SK-N-SH treated with all-trans-retinoic acid at 6 μM for 48 hours (cell line): ENCODE measurements at regions not wholly inside any gene's neighbourhood (a gene's known extent, or its start where the extent isn't known, plus 50 kb on each side); places are given as distances from the start of the nearest gene placed in this dataset.

Experiments used
- ATAC-seq: fragments of 200-7000 bp; cut with Tn5 transposase; 3 replicates; pipeline ENCODE4 v1.9.1; 2020; ENCODE audit warnings: mild to moderate bottlenecking, moderate library complexity
- ARNTL ChIP-seq: fragments of 450-650 bp; formaldehyde crosslinking; IDR thresholded peaks from 2 replicates; pipeline ENCODE4 v1.5.0; 2020; ENCODE audit warnings: low read depth, mild to moderate bottlenecking, moderate library complexity, borderline replicate concordance
- BACH2 ChIP-seq: fragments of 250-450 bp; sonication (Bioruptor Pico); IDR thresholded peaks from 2 replicates; pipeline ENCODE4 v1.9.0; 2021; ENCODE audit warnings: mild to moderate bottlenecking, borderline replicate concordance
- CSDC2 ChIP-seq: fragments of 250-450 bp; sonication (Bioruptor Pico); IDR thresholded peaks from 2 replicates; pipeline ENCODE4 v1.5.0; 2020; ENCODE audit warnings: mild to moderate bottlenecking, moderate library complexity
- GLIS3 ChIP-seq: fragments of 250-450 bp; sonication (Bioruptor Pico); IDR thresholded peaks from 2 replicates; pipeline ENCODE4 v1.5.0; 2020; ENCODE audit warnings: mild to moderate bottlenecking, moderate library complexity
- ISL1 ChIP-seq: fragments of 250-450 bp; sonication (Bioruptor Pico); IDR thresholded peaks from 2 replicates; pipeline ENCODE4 v2.1.2; 2022; ENCODE audit warnings: mild to moderate bottlenecking, moderate library complexity
- TCF4 ChIP-seq: fragments of 250-450 bp; sonication (Bioruptor Pico); IDR thresholded peaks from 2 replicates; pipeline ENCODE4 v1.8.0; 2021; ENCODE audit warnings: mild to moderate bottlenecking, moderate library complexity, borderline replicate concordance
- TOX ChIP-seq: fragments of 250-450 bp; sonication (Bioruptor Pico); IDR thresholded peaks from 2 replicates; pipeline ENCODE4 v1.8.0; 2021; ENCODE audit warnings: mild to moderate bottlenecking, moderate library complexity, borderline replicate concordance
- ZC3H10 ChIP-seq: fragments of 250-450 bp; sonication (Bioruptor Pico); IDR thresholded peaks from 2 replicates; pipeline ENCODE4 v1.5.1; 2021; ENCODE audit warnings: mild to moderate bottlenecking, moderate library complexity
- ZFP30 ChIP-seq: fragments of 450-650 bp; formaldehyde crosslinking; IDR thresholded peaks from 2 replicates; pipeline ENCODE4 v1.5.0; 2022; ENCODE audit warnings: mild to moderate bottlenecking, moderate library complexity
- ZNF565 ChIP-seq: fragments of 450-650 bp; formaldehyde crosslinking; conservative IDR thresholded peaks from 2 replicates; pipeline ENCODE4 v1.5.0; 2020; ENCODE audit warnings: low read depth, mild to moderate bottlenecking, moderate library complexity
- ZNF70 ChIP-seq: fragments of 450-650 bp; formaldehyde crosslinking; IDR thresholded peaks from 2 replicates; pipeline ENCODE4 v1.5.0; 2020; ENCODE audit warnings: mild to moderate bottlenecking, moderate library complexity
- ZNF8 ChIP-seq: fragments of 450-650 bp; formaldehyde crosslinking; IDR thresholded peaks from 2 replicates; pipeline ENCODE4 v1.5.0; 2020; ENCODE audit warnings: mild to moderate bottlenecking, moderate library complexity
- TF ChIP-seq, protein P1 (sequence below): fragments of 250-450 bp; sonication (Bioruptor Pico); IDR thresholded peaks from 2 replicates; pipeline ENCODE4 v1.8.0; 2020; ENCODE audit warnings: mild to moderate bottlenecking, moderate library complexity, borderline replicate concordance
- TF ChIP-seq, protein P2 (sequence below): fragments of 250-450 bp; sonication (Bioruptor Pico); IDR thresholded peaks from 2 replicates; pipeline ENCODE4 v1.5.1; 2020; ENCODE audit warnings: low read depth, mild to moderate bottlenecking, moderate library complexity
- TF ChIP-seq, protein P3 (sequence below): fragments of 250-450 bp; sonication (Bioruptor Pico); IDR thresholded peaks from 2 replicates; pipeline ENCODE4 v1.5.0; 2020; ENCODE audit warnings: mild to moderate bottlenecking, moderate library complexity
- TF ChIP-seq, protein P4 (sequence below): fragments of 250-450 bp; sonication (Bioruptor Pico); IDR thresholded peaks from 2 replicates; pipeline ENCODE4 v1.8.0; 2021; ENCODE audit warnings: low read depth, mild to moderate bottlenecking, moderate library complexity, borderline replicate concordance

DNA sequence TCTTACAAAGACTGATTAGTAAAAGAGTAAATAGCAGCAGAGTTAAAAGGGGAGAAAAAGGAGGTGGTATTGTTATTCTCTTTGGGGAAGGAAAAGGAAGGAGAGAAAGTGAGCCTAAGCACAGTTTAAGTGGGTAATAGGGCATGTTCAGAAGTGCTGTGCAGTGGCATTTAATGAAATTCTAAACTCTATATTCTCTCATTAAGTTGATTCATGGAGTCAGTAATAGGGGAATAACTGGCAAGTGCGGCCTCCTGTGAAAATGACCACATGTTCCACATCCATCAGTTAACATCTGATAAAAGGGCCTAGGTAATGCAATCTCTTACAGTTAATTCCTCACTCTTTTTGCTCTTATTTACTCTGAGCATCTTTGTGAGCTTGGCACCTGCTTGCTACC is 516.7 kb downstream of the JRKL start (continued):
- no peak for TF ChIP-seq ZNF565

DNA sequence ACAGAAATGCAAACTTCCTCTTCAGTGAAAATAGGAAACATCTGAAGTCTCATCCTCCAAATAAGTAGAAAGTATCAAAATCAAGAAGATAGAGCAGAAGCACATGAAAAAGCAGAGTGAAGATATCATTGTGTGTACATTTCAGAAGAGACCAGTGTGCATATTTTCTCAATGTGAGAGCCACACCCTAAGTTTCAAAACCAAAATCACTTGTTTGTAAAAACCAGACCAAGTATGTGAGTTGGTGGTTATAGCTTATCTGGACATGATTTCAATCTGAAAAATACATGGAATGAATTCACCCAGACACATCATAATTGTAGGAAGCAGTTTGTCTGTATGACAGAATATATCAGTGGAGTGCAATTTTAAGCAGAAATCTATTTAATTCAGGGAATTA is 536.0 kb downstream of the JRKL start:
- TF ChIP-seq, protein P1, sequence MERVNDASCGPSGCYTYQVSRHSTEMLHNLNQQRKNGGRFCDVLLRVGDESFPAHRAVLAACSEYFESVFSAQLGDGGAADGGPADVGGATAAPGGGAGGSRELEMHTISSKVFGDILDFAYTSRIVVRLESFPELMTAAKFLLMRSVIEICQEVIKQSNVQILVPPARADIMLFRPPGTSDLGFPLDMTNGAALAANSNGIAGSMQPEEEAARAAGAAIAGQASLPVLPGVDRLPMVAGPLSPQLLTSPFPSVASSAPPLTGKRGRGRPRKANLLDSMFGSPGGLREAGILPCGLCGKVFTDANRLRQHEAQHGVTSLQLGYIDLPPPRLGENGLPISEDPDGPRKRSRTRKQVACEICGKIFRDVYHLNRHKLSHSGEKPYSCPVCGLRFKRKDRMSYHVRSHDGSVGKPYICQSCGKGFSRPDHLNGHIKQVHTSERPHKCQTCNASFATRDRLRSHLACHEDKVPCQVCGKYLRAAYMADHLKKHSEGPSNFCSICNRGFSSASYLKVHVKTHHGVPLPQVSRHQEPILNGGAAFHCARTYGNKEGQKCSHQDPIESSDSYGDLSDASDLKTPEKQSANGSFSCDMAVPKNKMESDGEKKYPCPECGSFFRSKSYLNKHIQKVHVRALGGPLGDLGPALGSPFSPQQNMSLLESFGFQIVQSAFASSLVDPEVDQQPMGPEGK (CRISPR knock-in tag) = no peak
- TF ChIP-seq, protein P2, sequence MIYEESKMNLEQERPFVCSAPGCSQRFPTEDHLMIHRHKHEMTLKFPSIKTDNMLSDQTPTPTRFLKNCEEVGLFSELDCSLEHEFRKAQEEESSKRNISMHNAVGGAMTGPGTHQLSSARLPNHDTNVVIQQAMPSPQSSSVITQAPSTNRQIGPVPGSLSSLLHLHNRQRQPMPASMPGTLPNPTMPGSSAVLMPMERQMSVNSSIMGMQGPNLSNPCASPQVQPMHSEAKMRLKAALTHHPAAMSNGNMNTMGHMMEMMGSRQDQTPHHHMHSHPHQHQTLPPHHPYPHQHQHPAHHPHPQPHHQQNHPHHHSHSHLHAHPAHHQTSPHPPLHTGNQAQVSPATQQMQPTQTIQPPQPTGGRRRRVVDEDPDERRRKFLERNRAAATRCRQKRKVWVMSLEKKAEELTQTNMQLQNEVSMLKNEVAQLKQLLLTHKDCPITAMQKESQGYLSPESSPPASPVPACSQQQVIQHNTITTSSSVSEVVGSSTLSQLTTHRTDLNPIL (CRISPR knock-in tag) = no peak
- no peak for TF ChIP-seq TOX
- no peak for TF ChIP-seq GLIS3
- TF ChIP-seq TCF4 = no peak
- TF ChIP-seq, protein P3, sequence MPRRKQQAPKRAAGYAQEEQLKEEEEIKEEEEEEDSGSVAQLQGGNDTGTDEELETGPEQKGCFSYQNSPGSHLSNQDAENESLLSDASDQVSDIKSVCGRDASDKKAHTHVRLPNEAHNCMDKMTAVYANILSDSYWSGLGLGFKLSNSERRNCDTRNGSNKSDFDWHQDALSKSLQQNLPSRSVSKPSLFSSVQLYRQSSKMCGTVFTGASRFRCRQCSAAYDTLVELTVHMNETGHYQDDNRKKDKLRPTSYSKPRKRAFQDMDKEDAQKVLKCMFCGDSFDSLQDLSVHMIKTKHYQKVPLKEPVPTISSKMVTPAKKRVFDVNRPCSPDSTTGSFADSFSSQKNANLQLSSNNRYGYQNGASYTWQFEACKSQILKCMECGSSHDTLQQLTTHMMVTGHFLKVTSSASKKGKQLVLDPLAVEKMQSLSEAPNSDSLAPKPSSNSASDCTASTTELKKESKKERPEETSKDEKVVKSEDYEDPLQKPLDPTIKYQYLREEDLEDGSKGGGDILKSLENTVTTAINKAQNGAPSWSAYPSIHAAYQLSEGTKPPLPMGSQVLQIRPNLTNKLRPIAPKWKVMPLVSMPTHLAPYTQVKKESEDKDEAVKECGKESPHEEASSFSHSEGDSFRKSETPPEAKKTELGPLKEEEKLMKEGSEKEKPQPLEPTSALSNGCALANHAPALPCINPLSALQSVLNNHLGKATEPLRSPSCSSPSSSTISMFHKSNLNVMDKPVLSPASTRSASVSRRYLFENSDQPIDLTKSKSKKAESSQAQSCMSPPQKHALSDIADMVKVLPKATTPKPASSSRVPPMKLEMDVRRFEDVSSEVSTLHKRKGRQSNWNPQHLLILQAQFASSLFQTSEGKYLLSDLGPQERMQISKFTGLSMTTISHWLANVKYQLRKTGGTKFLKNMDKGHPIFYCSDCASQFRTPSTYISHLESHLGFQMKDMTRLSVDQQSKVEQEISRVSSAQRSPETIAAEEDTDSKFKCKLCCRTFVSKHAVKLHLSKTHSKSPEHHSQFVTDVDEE = no peak
- TF ChIP-seq, protein P4, sequence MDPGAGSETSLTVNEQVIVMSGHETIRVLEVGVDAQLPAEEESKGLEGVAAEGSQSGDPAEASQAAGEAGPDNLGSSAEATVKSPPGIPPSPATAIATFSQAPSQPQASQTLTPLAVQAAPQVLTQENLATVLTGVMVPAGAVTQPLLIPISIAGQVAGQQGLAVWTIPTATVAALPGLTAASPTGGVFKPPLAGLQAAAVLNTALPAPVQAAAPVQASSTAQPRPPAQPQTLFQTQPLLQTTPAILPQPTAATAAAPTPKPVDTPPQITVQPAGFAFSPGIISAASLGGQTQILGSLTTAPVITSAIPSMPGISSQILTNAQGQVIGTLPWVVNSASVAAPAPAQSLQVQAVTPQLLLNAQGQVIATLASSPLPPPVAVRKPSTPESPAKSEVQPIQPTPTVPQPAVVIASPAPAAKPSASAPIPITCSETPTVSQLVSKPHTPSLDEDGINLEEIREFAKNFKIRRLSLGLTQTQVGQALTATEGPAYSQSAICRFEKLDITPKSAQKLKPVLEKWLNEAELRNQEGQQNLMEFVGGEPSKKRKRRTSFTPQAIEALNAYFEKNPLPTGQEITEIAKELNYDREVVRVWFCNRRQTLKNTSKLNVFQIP = no peak
- no peak for ATAC-seq

DNA sequence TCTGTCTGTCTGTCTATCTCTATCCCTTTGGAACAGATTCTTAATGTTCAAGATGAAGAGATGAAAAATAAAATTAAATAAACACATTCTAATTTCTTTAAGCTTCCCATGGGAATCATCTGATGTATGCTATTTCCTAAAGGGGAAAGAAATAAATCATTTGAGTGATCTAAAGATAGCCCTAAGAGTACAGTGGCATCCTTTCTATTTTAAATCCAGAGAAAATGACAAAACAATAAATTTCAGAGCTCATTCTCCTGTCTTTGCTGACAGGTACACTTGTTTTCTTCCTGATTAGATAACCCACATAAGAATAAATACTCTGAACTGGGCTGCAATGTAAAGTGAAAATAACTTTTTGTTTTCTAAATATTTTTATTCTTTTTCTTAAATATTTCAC is 550.4 kb downstream of the JRKL start:
- TF ChIP-seq, protein P4 = no peak
- TF ChIP-seq ZFP30 = no peak
- TF ChIP-seq BACH2 (CRISPR knock-in tag) = no peak
- TF ChIP-seq CSDC2 = no peak
- TF ChIP-seq GLIS3 = no peak
- TF ChIP-seq, all 23 proteins: peak for 0
- ATAC-seq = no peak

DNA sequence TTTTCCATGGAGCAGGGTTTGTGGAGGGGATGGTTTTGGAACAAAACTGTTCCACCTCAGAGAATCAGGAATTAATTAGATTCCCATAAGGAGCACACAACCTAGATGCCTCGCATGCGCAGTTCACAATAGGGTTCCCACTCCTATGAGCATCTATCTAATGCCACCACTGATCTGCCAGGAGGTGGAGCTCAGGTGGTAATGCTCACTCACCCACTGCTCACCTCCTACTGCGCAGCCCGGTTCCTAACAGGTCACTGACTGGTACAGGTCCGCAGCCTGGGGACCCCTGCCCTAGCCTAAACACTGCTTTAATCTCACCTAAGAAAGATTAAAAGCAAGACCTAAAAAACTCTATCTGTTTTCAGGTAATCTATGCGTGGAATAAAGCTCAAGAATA is 553.0 kb downstream of the JRKL start:
- no peak for TF ChIP-seq ZNF8 (CRISPR knock-in tag)
- TF ChIP-seq ZFP30 = no peak
- no peak for TF ChIP-seq TOX
- TF ChIP-seq ARNTL (CRISPR knock-in tag) = no peak
- TF ChIP-seq ZNF70 (CRISPR knock-in tag) = no peak
- no peak for TF ChIP-seq ZC3H10
- TF ChIP-seq, protein P2 (CRISPR knock-in tag) = no peak
- TF ChIP-seq, protein P3 = no peak
- no peak for TF ChIP-seq ISL1 (CRISPR knock-in tag)
- no peak for ATAC-seq
